ENCODE measurements at regions not wholly inside any gene's neighbourhood (a gene's known extent, or its start where the extent isn't known, plus 50 kb on each side); places are given as distances from the start of the nearest gene placed in this dataset.

- TF ChIP-seq, protein P1, sequence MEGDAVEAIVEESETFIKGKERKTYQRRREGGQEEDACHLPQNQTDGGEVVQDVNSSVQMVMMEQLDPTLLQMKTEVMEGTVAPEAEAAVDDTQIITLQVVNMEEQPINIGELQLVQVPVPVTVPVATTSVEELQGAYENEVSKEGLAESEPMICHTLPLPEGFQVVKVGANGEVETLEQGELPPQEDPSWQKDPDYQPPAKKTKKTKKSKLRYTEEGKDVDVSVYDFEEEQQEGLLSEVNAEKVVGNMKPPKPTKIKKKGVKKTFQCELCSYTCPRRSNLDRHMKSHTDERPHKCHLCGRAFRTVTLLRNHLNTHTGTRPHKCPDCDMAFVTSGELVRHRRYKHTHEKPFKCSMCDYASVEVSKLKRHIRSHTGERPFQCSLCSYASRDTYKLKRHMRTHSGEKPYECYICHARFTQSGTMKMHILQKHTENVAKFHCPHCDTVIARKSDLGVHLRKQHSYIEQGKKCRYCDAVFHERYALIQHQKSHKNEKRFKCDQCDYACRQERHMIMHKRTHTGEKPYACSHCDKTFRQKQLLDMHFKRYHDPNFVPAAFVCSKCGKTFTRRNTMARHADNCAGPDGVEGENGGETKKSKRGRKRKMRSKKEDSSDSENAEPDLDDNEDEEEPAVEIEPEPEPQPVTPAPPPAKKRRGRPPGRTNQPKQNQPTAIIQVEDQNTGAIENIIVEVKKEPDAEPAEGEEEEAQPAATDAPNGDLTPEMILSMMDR (IDR thresholded peaks at IDR 0.05; ENCODE audit: poor library complexity), result no peak
- TF ChIP-seq EZH2 (IDR thresholded peaks at IDR 0.05; ENCODE audit: borderline replicate concordance), result no peak
- TF ChIP-seq EZH2phosphoT487 (IDR thresholded peaks at IDR 0.05; ENCODE audit: low read depth, severe bottlenecking, unreplicated experiment), result no peak
Measured at GRCh38 chr9:109861499-109861898, 81.5 kb downstream of the PALM2AKAP2 start.

Data from hepatocyte (in vitro differentiated cells).